Left ventricle myocardium inferior (tissue), 1 donor: ENCODE measurements at regions not wholly inside any gene's neighbourhood (a gene's known extent, or its start where the extent isn't known, plus 50 kb on each side); places are given as distances from the start of the nearest gene placed in this dataset.
A peak's percentile ranks its signal among the peaks of the same experiment; 100 is the strongest.

ENCODE experiments used
- DNase-seq: peaks from one replicate; pipeline ENCODE4 v3.0.0-alpha.2; 2020
- H3K27ac ChIP-seq: fragments of 200-600 bp; replicated peaks from 2 replicates; pipeline ENCODE4 v1.8.0; 2021
- H3K27me3 ChIP-seq: fragments of 200-600 bp; 2 replicates; pipeline ENCODE4 v1.8.0; 2021; ENCODE audit warnings: low read depth
- H3K36me3 ChIP-seq: fragments of 200-600 bp; 2 replicates; pipeline ENCODE4 v1.8.0; 2021
- H3K4me1 ChIP-seq: fragments of 200-600 bp; 2 replicates; pipeline ENCODE4 v1.8.0; 2021
- H3K4me3 ChIP-seq: fragments of 200-600 bp; 2 replicates; pipeline ENCODE4 v1.8.0; 2021; ENCODE audit warnings: mild to moderate bottlenecking, moderate library complexity
- H3K9me3 ChIP-seq: fragments of 200-600 bp; replicated peaks from 2 replicates; pipeline ENCODE4 v1.8.0; 2021
- intact Hi-C: fragments of 100-400 bp; cut with micrococcal nuclease; formaldehyde crosslinking; loops from one replicate; pipeline ENCODE4 v1.11.0; 2022
- TF ChIP-seq, protein P1 (sequence below): fragments of 200-600 bp; IDR thresholded peaks from 2 replicates; pipeline ENCODE4 v1.8.0; 2021; ENCODE audit warnings: antibody characterized with exemption, mild to moderate bottlenecking, borderline replicate concordance
- donor health status: DM: no; HTN: yes; CAD: no; lungs with severe emphysema.

GRCh38 chr5:74454263-74455030, 186.1 kb downstream of the ENC1 start:
- DNase-seq: no peak
- no peak overlapping the region for H3K4me3 ChIP-seq
- TF ChIP-seq, protein P1, sequence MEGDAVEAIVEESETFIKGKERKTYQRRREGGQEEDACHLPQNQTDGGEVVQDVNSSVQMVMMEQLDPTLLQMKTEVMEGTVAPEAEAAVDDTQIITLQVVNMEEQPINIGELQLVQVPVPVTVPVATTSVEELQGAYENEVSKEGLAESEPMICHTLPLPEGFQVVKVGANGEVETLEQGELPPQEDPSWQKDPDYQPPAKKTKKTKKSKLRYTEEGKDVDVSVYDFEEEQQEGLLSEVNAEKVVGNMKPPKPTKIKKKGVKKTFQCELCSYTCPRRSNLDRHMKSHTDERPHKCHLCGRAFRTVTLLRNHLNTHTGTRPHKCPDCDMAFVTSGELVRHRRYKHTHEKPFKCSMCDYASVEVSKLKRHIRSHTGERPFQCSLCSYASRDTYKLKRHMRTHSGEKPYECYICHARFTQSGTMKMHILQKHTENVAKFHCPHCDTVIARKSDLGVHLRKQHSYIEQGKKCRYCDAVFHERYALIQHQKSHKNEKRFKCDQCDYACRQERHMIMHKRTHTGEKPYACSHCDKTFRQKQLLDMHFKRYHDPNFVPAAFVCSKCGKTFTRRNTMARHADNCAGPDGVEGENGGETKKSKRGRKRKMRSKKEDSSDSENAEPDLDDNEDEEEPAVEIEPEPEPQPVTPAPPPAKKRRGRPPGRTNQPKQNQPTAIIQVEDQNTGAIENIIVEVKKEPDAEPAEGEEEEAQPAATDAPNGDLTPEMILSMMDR: no peak
- H3K9me3 ChIP-seq: no peaks in the 10 kb centered on the region
- H3K27me3 ChIP-seq: no peaks in the 10 kb centered on the region
- no peaks in the 10 kb centered on the region for H3K36me3 ChIP-seq
- no peak overlapping the region for H3K27ac ChIP-seq
- intact Hi-C loops: no loop called here
- peaks cover 12% of the 10 kb centered on the region for H3K4me1 ChIP-seq

DNA sequence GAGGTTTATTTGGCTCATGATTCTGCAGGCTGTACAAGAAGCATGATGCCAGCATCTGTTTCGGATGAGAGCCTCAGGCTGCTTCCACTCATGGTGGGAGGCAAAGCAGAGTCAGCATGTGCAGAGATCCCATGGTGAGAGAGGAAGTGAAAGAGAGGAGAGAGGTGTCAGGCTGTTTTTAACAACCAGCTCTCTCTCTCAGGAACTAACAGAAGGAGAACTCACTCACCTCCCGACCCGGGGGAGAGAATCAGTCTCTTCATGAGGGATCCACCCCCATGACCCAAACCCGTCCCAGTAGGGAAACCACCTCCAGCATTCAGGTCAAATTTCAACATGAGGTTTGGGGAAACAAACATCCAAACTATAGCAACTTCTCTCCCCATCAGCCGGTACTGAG, 187.7 kb downstream of the ENC1 start:
- H3K27ac ChIP-seq: no peak overlapping the region
- H3K27me3 ChIP-seq: no peaks in the 10 kb centered on the region
- TF ChIP-seq, protein P1: no peak
- intact Hi-C loops: no loop called here
- no peak overlapping the region for H3K4me3 ChIP-seq
- H3K9me3 ChIP-seq: no peaks in the 10 kb centered on the region
- no peak for DNase-seq
- no peaks in the 10 kb centered on the region for H3K36me3 ChIP-seq
- peaks cover 14% of the 10 kb centered on the region for H3K4me1 ChIP-seq

- TF ChIP-seq, protein P1: no peak
- Histone ChIP-seq H3K4me3 (no peak overlapping the region), H3K36me3 (no peaks in the 10 kb centered on the region), H3K27ac (no peak overlapping the region), H3K9me3 (no peaks in the 10 kb centered on the region), H3K4me1 (peaks cover 27% of the 10 kb centered on the region), H3K27me3 (no peaks in the 10 kb centered on the region)
- DNase-seq: no peak
- intact Hi-C loops: no loop called here
Observed at GRCh38 chr5:74450095-74450494, 190.4 kb downstream of the ENC1 start.

DNA sequence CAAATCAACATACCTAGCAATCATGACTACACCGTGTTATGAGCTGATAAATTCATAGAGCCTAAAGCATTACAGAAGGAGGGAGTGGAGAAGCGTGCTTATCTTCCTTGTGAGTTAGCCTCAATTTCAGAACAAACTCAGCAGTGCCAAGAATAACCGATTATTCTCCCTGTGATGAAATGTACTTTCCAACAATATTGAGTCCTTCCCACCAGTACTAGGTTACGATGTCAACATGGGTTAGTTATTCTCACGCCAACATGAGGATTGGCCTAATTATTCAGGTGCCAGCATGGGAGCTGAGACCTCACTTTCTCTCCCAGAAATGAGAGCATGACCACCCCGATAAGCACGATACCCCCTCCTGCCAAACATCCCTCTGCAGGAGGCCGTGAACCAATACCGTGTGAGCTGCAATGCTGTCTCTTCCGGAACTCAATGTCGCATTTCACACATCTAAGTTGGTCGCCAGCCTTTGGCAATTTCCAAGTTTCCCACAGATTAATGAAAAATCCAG, 193.7 kb downstream of the ENC1 start:
- intact Hi-C loops: no loop called here

GRCh38 chr5:74442466-74442865, 198.1 kb downstream of the ENC1 start:
- TF ChIP-seq, protein P1: no peak
- Histone ChIP-seq H3K27ac (no peak overlapping the region), H3K4me3 (no peak overlapping the region), H3K36me3 (no peaks in the 10 kb centered on the region), H3K27me3 (no peaks in the 10 kb centered on the region), H3K9me3 (peaks cover 5% of the 10 kb centered on the region), H3K4me1 (peaks cover 10% of the 10 kb centered on the region)
- intact Hi-C loops: no loop called here
- DNase-seq: no peak

More for the DNA sequence above, 193.7 kb downstream of the ENC1 start:
- H3K27me3 ChIP-seq: no peaks in the 10 kb centered on the region
- TF ChIP-seq, protein P1: no peak
- H3K36me3 ChIP-seq: no peaks in the 10 kb centered on the region
- peak overlapping the region; percentile 17 for H3K4me3 ChIP-seq
- H3K9me3 ChIP-seq: no peaks in the 10 kb centered on the region
- peak overlapping the region; percentile 78 for H3K27ac ChIP-seq
- peaks cover 15% of the 10 kb centered on the region for H3K4me1 ChIP-seq
- DNase-seq: peak; percentile 26
